Natural killer cell (primary cell): ENCODE measurements at regions not wholly inside any gene's neighbourhood (a gene's known extent, or its start where the extent isn't known, plus 50 kb on each side); places are given as distances from the start of the nearest gene placed in this dataset.

Experiments used
- ATAC-seq, 3 donors: fragments of 150-1000 bp in 2 of 3; fragments of 200-7000 bp in 1 of 3; cut with Tn5 transposase; 1 replicate in 1 of 3; 2 replicates in 2 of 3; pipeline ENCODE4 v1.10.0; 2021; ENCODE audit warnings: mild to moderate bottlenecking in 2 of 3, moderate library complexity in 2 of 3
- DNase-seq, 2 donors: peaks; one replicate each; pipeline versions ENCODE4 v3.0.0 to v3.0.0-alpha.2; 2013 to 2021; ENCODE audit warnings: mixed read lengths in 1 of 2
- H3K27ac ChIP-seq: one replicate; pipeline ENCODE4 v1.5.1; 2013; ENCODE audit warnings: mild to moderate bottlenecking, low read length
- H3K27me3 ChIP-seq: one replicate; pipeline ENCODE4 v1.6.1; 2013; ENCODE audit warnings: low read length; ENCODE audit not compliant: control insufficient read depth, insufficient read depth
- H3K36me3 ChIP-seq: one replicate; pipeline ENCODE4 v1.6.1; 2013; ENCODE audit warnings: low read length; ENCODE audit not compliant: control insufficient read depth, insufficient read depth
- H3K4me1 ChIP-seq: one replicate; pipeline ENCODE4 v1.6.1; 2013; ENCODE audit warnings: low read length; ENCODE audit not compliant: control insufficient read depth, insufficient read depth
- H3K4me3 ChIP-seq: one replicate; pipeline ENCODE4 v1.5.1; 2013; ENCODE audit warnings: low read length
- H3K9me3 ChIP-seq: one replicate; pipeline ENCODE4 v1.6.1; 2013; ENCODE audit warnings: low read length; ENCODE audit not compliant: control insufficient read depth, insufficient read depth
- H3K27ac Mint-ChIP-seq, 2 donors: one replicate each; pipeline ENCODE4 v1.8.0; 2022; ENCODE audit warnings: mild to moderate bottlenecking in 2 of 2, mixed read lengths in 2 of 2, moderate library complexity in 1 of 2
- H3K27me3 Mint-ChIP-seq, 2 donors: one replicate each; pipeline ENCODE4 v1.8.0; 2022; ENCODE audit warnings: low read depth in 2 of 2, mixed read lengths in 2 of 2
- H3K36me3 Mint-ChIP-seq: one replicate; pipeline ENCODE4 v1.8.0; 2022; ENCODE audit warnings: mixed read lengths
- H3K4me1 Mint-ChIP-seq, 2 donors: one replicate each; pipeline ENCODE4 v1.8.0; 2022; ENCODE audit warnings: mixed read lengths in 2 of 2
- H3K4me3 Mint-ChIP-seq: one replicate; pipeline ENCODE4 v1.8.0; 2022; ENCODE audit warnings: mild to moderate bottlenecking, moderate library complexity, mixed read lengths
- H3K9me3 Mint-ChIP-seq, 2 donors: one replicate each; pipeline ENCODE4 v1.8.0; 2022; ENCODE audit warnings: mixed read lengths in 2 of 2
- CTCF ChIP-seq: fragments of 200-600 bp; IDR thresholded peaks from one replicate; pipeline ENCODE4 v1.8.0; 2022; ENCODE audit warnings: antibody characterized with exemption
- WGBS: methylation state at CpG from one replicate; pipeline ENCODE4 v1.1.7; 2013; ENCODE audit warnings: missing lambda C conversion rate; ENCODE audit not compliant: insufficient coverage; 5-methylcytosine and 5-hydroxymethylcytosine counted together
- intact Hi-C: fragments of 100-400 bp; cut with micrococcal nuclease; formaldehyde crosslinking; loops from one replicate; pipeline ENCODE4 v1.14.2; 2022

GRCh38 chr2:216936954-216937357, 77.1 kb upstream of the TNP1 start:
- Mint-ChIP-seq H3K36me3 (no peaks in the 10 kb centered on the region), H3K4me3 (no peak overlapping the region), H3K4me1 (peaks cover 0 to 1% of the 10 kb centered on the region in 2 donors), H3K27ac (no peak overlapping the region), H3K27me3 (peaks cover 18 to 19% of the 10 kb centered on the region in 2 donors), H3K9me3 (no peaks in the 10 kb centered on the region)
- no peaks in the 10 kb centered on the region for H3K9me3 ChIP-seq
- H3K36me3 ChIP-seq, result no peaks in the 10 kb centered on the region
- H3K4me1 ChIP-seq, result no peaks in the 10 kb centered on the region
- WGBS, result 93% methylated on average over 5 of the region's 5 CpGs
- intact Hi-C loops, result no loop called here
- H3K27me3 ChIP-seq, result no peaks in the 10 kb centered on the region
- H3K27ac ChIP-seq, result no peak overlapping the region
- no peak for DNase-seq
- H3K4me3 ChIP-seq, result no peak overlapping the region
- no peak for ATAC-seq
- TF ChIP-seq CTCF, result no peak

GRCh38 chr2:216934623-216935022, 74.8 kb upstream of the TNP1 start:
- H3K4me3 Mint-ChIP-seq, result no peak overlapping the region
- no peak for TF ChIP-seq CTCF
- 78% methylated on average over 2 of the region's 3 CpGs for WGBS
- no peaks in the 10 kb centered on the region for H3K36me3 Mint-ChIP-seq
- intact Hi-C loops, result no loop called here
- no peaks in the 10 kb centered on the region for H3K27me3 ChIP-seq
- no peak overlapping the region for H3K4me3 ChIP-seq
- ATAC-seq (no peak), DNase-seq (no peak)
- H3K27me3 Mint-ChIP-seq, result peaks cover 13 to 14% of the 10 kb centered on the region in 2 donors
- H3K4me1 ChIP-seq, result no peaks in the 10 kb centered on the region
- no peak overlapping the region for H3K27ac Mint-ChIP-seq
- H3K9me3 Mint-ChIP-seq, result no peaks in the 10 kb centered on the region
- H3K27ac ChIP-seq, result no peak overlapping the region
- no peaks in the 10 kb centered on the region for H3K36me3 ChIP-seq
- H3K9me3 ChIP-seq, result no peaks in the 10 kb centered on the region
- H3K4me1 Mint-ChIP-seq, result no peaks in the 10 kb centered on the region

GRCh38 chr2:216934151-216934550, 74.3 kb upstream of the TNP1 start:
- H3K27ac ChIP-seq, result no peak overlapping the region
- intact Hi-C loops, result no loop called here
- no peak for TF ChIP-seq CTCF

GRCh38 chr2:216932863-216933548, 73.1 kb upstream of the TNP1 start:
- Mint-ChIP-seq H3K27me3 (peaks cover 8 to 13% of the 10 kb centered on the region in 2 donors), H3K4me3 (no peak overlapping the region), H3K36me3 (no peaks in the 10 kb centered on the region), H3K4me1 (no peaks in the 10 kb centered on the region), H3K27ac (no peak overlapping the region), H3K9me3 (no peaks in the 10 kb centered on the region)
- H3K4me1 ChIP-seq, result no peaks in the 10 kb centered on the region
- WGBS, result 95% methylated on average over 12 of the region's 12 CpGs
- no peak for TF ChIP-seq CTCF
- H3K27me3 ChIP-seq, result no peaks in the 10 kb centered on the region
- ATAC-seq (no peak), DNase-seq (no peak)
- no peaks in the 10 kb centered on the region for H3K36me3 ChIP-seq
- intact Hi-C loops, result no loop called here
- no peaks in the 10 kb centered on the region for H3K9me3 ChIP-seq
- H3K27ac ChIP-seq, result no peak overlapping the region
- H3K4me3 ChIP-seq, result no peak overlapping the region

More at GRCh38 chr2:216934151-216934550, 74.3 kb upstream of the TNP1 start:
- no peaks in the 10 kb centered on the region for H3K4me1 Mint-ChIP-seq
- H3K36me3 Mint-ChIP-seq, result no peaks in the 10 kb centered on the region
- Histone ChIP-seq H3K4me1 (no peaks in the 10 kb centered on the region), H3K4me3 (no peak overlapping the region), H3K9me3 (no peaks in the 10 kb centered on the region), H3K27me3 (no peaks in the 10 kb centered on the region), H3K36me3 (no peaks in the 10 kb centered on the region)
- WGBS, result 83% methylated on average over 7 of the region's 7 CpGs
- H3K4me3 Mint-ChIP-seq, result no peak overlapping the region
- no peak overlapping the region for H3K27ac Mint-ChIP-seq
- H3K9me3 Mint-ChIP-seq, result no peaks in the 10 kb centered on the region
- ATAC-seq (no peak), DNase-seq (no peak)
- peaks cover 13 to 17% of the 10 kb centered on the region in 2 donors for H3K27me3 Mint-ChIP-seq
